ENCODE measurements at regions not wholly inside any gene's neighbourhood (a gene's known extent, or its start where the extent isn't known, plus 50 kb on each side); places are given as distances from the start of the nearest gene placed in this dataset.

DNA sequence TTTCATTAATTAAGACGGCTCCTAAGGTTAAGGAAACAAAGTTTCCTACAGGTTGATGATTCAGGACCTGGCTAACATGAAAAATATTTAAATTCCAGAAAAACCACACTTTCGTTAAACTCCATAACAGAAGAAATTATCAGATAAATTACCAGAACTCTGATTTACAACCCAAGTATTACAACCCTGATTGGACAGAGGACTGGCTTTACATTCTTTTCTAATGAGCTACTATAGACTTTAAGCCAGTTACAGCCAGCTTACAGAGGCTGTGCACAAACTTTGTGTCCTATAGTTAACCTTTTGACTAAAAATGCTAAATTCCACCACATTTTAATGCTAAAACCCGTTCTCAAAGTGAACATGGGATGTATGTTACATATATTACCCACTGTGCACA lies 458.6 kb downstream of the KCNJ3 start:
- TF ChIP-seq, protein P1, sequence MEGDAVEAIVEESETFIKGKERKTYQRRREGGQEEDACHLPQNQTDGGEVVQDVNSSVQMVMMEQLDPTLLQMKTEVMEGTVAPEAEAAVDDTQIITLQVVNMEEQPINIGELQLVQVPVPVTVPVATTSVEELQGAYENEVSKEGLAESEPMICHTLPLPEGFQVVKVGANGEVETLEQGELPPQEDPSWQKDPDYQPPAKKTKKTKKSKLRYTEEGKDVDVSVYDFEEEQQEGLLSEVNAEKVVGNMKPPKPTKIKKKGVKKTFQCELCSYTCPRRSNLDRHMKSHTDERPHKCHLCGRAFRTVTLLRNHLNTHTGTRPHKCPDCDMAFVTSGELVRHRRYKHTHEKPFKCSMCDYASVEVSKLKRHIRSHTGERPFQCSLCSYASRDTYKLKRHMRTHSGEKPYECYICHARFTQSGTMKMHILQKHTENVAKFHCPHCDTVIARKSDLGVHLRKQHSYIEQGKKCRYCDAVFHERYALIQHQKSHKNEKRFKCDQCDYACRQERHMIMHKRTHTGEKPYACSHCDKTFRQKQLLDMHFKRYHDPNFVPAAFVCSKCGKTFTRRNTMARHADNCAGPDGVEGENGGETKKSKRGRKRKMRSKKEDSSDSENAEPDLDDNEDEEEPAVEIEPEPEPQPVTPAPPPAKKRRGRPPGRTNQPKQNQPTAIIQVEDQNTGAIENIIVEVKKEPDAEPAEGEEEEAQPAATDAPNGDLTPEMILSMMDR (IDR thresholded peaks at IDR 0.05; ENCODE audit: extremely low read depth in 1 of 2, insufficient read depth in 1 of 2, low read depth in 1 of 2, low read length in 2 of 2) = no peak
- TF ChIP-seq POLR2A (IDR thresholded peaks at IDR 0.05; ENCODE audit: low read depth, low read length) (no peak), JUN (IDR thresholded peaks at IDR 0.05; ENCODE audit: borderline replicate concordance, insufficient read depth, insufficient read length, low read depth) (no peak), EZH2 (IDR thresholded peaks at IDR 0.05; ENCODE audit: borderline replicate concordance, low read depth, low read length, severe bottlenecking) (no peak), POLR2AphosphoS5 (IDR thresholded peaks at IDR 0.05; ENCODE audit: insufficient read depth, low read depth, low read length) (no peak), FOS (IDR thresholded peaks at IDR 0.05; ENCODE audit: borderline replicate concordance, insufficient read depth, low read length) (no peak), GATA2 (IDR thresholded peaks at IDR 0.05; ENCODE audit: insufficient read depth, insufficient read length, low read depth, low read length) (no peak), MYC (IDR thresholded peaks at IDR 0.05; ENCODE audit: low read depth, low read length) (no peak)
